Effector memory CD8-positive, alpha-beta T cell (primary cell): ENCODE measurements at regions not wholly inside any gene's neighbourhood (a gene's known extent, or its start where the extent isn't known, plus 50 kb on each side); places are given as distances from the start of the nearest gene placed in this dataset.

ENCODE experiments used
- ATAC-seq: fragments of 150-1000 bp; cut with Tn5 transposase; replicated peaks from 2 replicates; pipeline ENCODE4 v1.10.0; 2021; ENCODE audit warnings: mild to moderate bottlenecking, moderate library complexity
- DNase-seq, 3 experiments: peaks; one replicate each; pipeline ENCODE4 v3.0.0; 2021
- H3K27ac Mint-ChIP-seq, 2 donors: one replicate each; pipeline ENCODE4 v1.8.0; 2022; ENCODE audit warnings: mild to moderate bottlenecking in 2 of 2, mixed read lengths in 2 of 2, moderate library complexity in 2 of 2
- H3K27me3 Mint-ChIP-seq, 2 donors: one replicate each; pipeline ENCODE4 v1.8.0; 2022; ENCODE audit warnings: mixed read lengths in 2 of 2
- H3K36me3 Mint-ChIP-seq: one replicate; pipeline ENCODE4 v1.8.0; 2022; ENCODE audit warnings: mild to moderate bottlenecking, moderate library complexity, mixed read lengths; ENCODE audit not compliant: insufficient read depth
- H3K4me1 Mint-ChIP-seq, 2 donors: one replicate each; pipeline ENCODE4 v1.8.0; 2022; ENCODE audit warnings: low read depth in 2 of 2, mixed read lengths in 2 of 2
- H3K4me3 Mint-ChIP-seq, 2 donors: one replicate each; pipeline ENCODE4 v1.8.0; 2022; ENCODE audit warnings: mild to moderate bottlenecking in 2 of 2, mixed read lengths in 2 of 2, moderate library complexity in 2 of 2
- H3K9me3 Mint-ChIP-seq, 2 donors: one replicate each; pipeline ENCODE4 v1.8.0; 2022; ENCODE audit warnings: mixed read lengths in 2 of 2

GRCh38 chr4:31341601-31342359, 621.6 kb downstream of the PCDH7 start:
- DNase-seq (no peak), ATAC-seq (no peak)
- H3K4me3 Mint-ChIP-seq = no peak overlapping the region
- no peak overlapping the region for H3K27ac Mint-ChIP-seq
- no peaks in the 10 kb centered on the region for H3K36me3 Mint-ChIP-seq
- peaks cover 4 to 20% of the 10 kb centered on the region in 2 donors for H3K9me3 Mint-ChIP-seq
- H3K4me1 Mint-ChIP-seq = no peaks in the 10 kb centered on the region
- H3K27me3 Mint-ChIP-seq = no peaks in the 10 kb centered on the region

- no peak overlapping the region for H3K27ac Mint-ChIP-seq
- no peaks in the 10 kb centered on the region for H3K27me3 Mint-ChIP-seq
- no peak for ATAC-seq
- no peaks in the 10 kb centered on the region for H3K4me1 Mint-ChIP-seq
- no peaks in the 10 kb centered on the region for H3K36me3 Mint-ChIP-seq
- peaks cover 4 to 20% of the 10 kb centered on the region in 2 donors for H3K9me3 Mint-ChIP-seq
- DNase-seq = no peak
- H3K4me3 Mint-ChIP-seq = no peak overlapping the region
Measured at GRCh38 chr4:31343061-31343460, 622.9 kb downstream of the PCDH7 start.

DNA sequence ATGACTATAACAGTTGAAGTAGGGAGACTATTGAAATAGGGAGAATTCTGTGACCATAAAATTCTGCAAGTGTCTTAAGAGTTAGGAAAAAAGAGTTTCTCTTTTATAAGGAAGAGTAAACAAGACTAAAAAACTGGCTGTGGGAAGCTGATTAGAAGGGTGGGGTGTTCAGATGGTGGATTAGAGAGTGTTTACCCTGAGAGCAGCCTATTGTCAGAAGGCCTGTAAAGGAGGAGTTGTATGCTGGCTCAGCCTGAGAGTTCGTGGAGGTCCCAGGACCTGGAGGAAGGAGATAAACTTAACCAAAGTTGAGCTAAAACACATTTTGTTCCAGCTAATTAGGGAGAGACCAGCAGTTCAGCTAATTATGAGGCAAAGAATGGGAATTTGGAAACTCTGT, 629.7 kb downstream of the PCDH7 start:
- H3K4me1 Mint-ChIP-seq = no peaks in the 10 kb centered on the region
- H3K9me3 Mint-ChIP-seq = no peaks in the 10 kb centered on the region
- no peaks in the 10 kb centered on the region for H3K27me3 Mint-ChIP-seq
- no peak for DNase-seq
- H3K4me3 Mint-ChIP-seq = no peak overlapping the region
- ATAC-seq = no peak
- H3K36me3 Mint-ChIP-seq = no peaks in the 10 kb centered on the region
- no peak overlapping the region for H3K27ac Mint-ChIP-seq

DNA sequence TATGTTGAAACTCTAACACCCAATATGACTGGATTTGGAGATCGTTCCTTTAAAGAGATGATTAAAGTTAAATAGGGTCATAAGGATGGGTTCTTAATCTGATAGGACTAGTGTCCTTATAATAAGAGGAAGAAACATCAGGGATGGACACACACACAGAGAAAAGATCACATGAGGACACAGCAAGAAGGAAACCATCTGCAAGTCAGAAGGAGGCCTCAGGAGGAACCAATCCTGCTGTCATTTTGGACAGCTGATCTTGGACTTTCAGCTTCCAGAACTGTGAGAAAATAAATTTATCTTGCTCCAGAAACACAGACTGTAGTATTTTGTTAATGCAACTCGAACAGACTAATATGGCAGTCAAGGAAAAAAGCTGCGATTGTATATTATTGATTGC, 631.5 kb downstream of the PCDH7 start:
- no peak overlapping the region for H3K27ac Mint-ChIP-seq
- H3K27me3 Mint-ChIP-seq = no peaks in the 10 kb centered on the region
- H3K36me3 Mint-ChIP-seq = no peaks in the 10 kb centered on the region
- no peak for DNase-seq
- no peaks in the 10 kb centered on the region for H3K9me3 Mint-ChIP-seq
- ATAC-seq = no peak
- no peak overlapping the region for H3K4me3 Mint-ChIP-seq
- no peaks in the 10 kb centered on the region for H3K4me1 Mint-ChIP-seq

DNA sequence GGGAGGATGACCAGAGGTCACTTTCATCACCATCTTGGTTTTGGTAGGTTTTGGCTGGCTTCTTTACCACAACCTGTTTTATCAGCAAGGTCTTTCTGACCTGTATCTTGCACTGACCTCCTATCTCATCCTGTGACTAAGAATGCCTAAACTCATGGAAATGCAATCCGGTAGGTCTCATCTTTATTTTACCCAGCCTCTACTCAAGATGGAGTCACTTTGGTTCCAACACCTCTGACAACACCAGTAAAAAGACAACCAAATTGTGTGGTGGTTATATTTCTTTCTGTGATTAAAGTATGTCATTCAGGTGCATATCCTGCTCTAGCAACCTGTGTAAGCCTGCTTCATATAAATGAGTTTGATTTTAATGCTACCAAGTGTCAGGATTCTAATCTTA, 636.7 kb downstream of the PCDH7 start:
- Mint-ChIP-seq H3K36me3 (no peaks in the 10 kb centered on the region), H3K4me3 (no peak overlapping the region), H3K27me3 (no peaks in the 10 kb centered on the region), H3K4me1 (no peaks in the 10 kb centered on the region), H3K27ac (no peak overlapping the region), H3K9me3 (peaks cover 0 to 7% of the 10 kb centered on the region in 2 donors)
- no peak for DNase-seq
- no peak for ATAC-seq

DNA sequence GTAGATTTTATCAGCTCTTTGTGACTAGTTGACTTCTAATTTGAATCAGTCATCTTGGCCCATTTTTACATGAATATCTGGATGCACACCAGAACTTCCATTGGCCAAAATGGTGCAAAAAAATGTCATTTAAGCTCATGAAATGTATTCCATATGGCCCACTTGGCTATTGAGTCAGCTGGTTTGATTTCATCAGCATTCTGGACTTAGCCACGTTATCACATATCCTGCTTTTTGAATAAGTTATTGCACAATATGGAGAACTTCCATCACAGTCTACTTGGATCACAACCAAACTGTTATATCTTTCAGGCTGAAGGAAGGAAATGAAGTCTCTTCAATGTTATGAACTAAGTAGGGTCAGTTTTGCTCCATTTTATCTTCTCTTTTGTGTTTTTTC, 640.6 kb downstream of the PCDH7 start:
- DNase-seq = no peak
- Mint-ChIP-seq H3K9me3 (peaks cover 2 to 7% of the 10 kb centered on the region in 2 donors), H3K27me3 (no peaks in the 10 kb centered on the region), H3K4me3 (no peak overlapping the region), H3K27ac (no peak overlapping the region), H3K4me1 (no peaks in the 10 kb centered on the region), H3K36me3 (no peaks in the 10 kb centered on the region)
- ATAC-seq = no peak

DNA sequence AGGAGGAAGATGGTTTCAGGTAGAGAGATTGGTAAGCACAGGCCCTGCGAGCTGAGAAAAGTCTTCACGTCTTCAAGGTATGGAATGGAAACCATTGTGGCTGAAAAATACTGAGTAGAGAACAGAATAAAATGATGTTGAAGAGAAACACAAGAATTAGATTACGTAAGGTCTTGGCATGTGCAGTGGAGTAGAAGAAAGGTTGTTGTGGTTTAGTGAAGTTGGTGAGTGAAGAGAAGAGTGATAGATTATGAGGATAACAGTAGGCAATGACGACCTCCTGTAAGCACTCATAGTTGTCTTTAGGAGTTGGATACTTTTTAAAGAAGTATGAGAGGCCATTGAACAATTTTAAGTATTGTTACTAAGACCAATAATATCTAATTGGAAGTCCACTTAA, 642.6 kb downstream of the PCDH7 start:
- Mint-ChIP-seq H3K9me3 (peaks cover 5% of the 10 kb centered on the region in 2 donors), H3K27me3 (no peaks in the 10 kb centered on the region), H3K4me1 (no peaks in the 10 kb centered on the region), H3K27ac (no peak overlapping the region), H3K4me3 (no peak overlapping the region), H3K36me3 (no peaks in the 10 kb centered on the region)
- DNase-seq = no peak
- ATAC-seq = no peak

DNA sequence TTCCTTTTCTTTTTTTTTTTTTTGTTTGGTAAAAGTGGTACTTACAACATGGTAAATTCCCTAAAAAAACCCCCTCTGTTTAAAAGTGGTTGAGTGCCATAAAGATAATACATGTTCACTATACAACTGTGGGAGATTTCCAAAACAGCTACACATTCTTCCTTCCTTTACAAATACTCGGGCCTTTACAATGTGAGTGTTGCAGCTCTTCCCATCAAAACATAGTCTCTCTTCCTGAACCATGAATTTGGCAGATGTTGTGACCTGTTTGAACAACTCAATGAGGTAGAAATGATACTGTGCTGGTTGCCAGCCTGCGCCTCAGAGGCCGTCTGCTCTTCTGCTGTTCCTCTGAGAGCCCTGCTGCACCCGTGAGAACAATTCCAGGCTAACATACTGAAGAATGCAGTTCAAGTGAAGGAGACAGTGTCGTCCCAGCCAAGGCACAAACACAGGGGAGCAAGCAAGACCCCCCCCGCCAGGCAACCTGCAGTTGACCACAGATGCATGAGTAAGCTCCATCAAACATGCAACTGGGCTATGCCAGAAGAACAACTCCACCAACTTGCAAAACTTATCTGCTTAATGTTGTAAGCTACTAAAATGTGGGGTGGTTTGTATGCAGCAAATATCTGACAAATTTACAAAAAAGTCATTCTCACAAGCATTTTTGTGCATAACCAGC, 645.0 kb downstream of the PCDH7 start:
- H3K27ac Mint-ChIP-seq = no peak overlapping the region

GRCh38 chr4:31366041-31366440, 645.9 kb downstream of the PCDH7 start:
- H3K4me1 Mint-ChIP-seq = no peaks in the 10 kb centered on the region
- H3K27me3 Mint-ChIP-seq = no peaks in the 10 kb centered on the region
- H3K9me3 Mint-ChIP-seq = peaks cover 0 to 5% of the 10 kb centered on the region in 2 donors
- H3K4me3 Mint-ChIP-seq = no peak overlapping the region
- H3K36me3 Mint-ChIP-seq = no peaks in the 10 kb centered on the region
- ATAC-seq (no peak), DNase-seq (no peak)
- H3K27ac Mint-ChIP-seq = no peak overlapping the region

More for the DNA sequence above, 645.0 kb downstream of the PCDH7 start:
- H3K36me3 Mint-ChIP-seq = no peaks in the 10 kb centered on the region
- DNase-seq (no peak), ATAC-seq (no peak)
- H3K27me3 Mint-ChIP-seq = no peaks in the 10 kb centered on the region
- H3K4me1 Mint-ChIP-seq = no peaks in the 10 kb centered on the region
- no peak overlapping the region for H3K4me3 Mint-ChIP-seq
- peaks cover 0 to 5% of the 10 kb centered on the region in 2 donors for H3K9me3 Mint-ChIP-seq

- H3K27me3 Mint-ChIP-seq = no peaks in the 10 kb centered on the region
- H3K27ac Mint-ChIP-seq = no peak overlapping the region
- H3K36me3 Mint-ChIP-seq = no peaks in the 10 kb centered on the region
- peaks cover 0 to 4% of the 10 kb centered on the region in 2 donors for H3K9me3 Mint-ChIP-seq
- H3K4me1 Mint-ChIP-seq = no peaks in the 10 kb centered on the region
- H3K4me3 Mint-ChIP-seq = no peak overlapping the region
- ATAC-seq (no peak), DNase-seq (no peak)
Measured at GRCh38 chr4:31370866-31371465, 650.8 kb downstream of the PCDH7 start.

- Mint-ChIP-seq H3K27me3 (no peaks in the 10 kb centered on the region), H3K36me3 (no peaks in the 10 kb centered on the region), H3K4me1 (no peaks in the 10 kb centered on the region), H3K9me3 (peaks cover 0 to 8% of the 10 kb centered on the region in 2 donors), H3K27ac (no peak overlapping the region), H3K4me3 (no peak overlapping the region)
- DNase-seq (no peak), ATAC-seq (no peak)
Measured at GRCh38 chr4:31374256-31374960, 654.2 kb downstream of the PCDH7 start.

DNA sequence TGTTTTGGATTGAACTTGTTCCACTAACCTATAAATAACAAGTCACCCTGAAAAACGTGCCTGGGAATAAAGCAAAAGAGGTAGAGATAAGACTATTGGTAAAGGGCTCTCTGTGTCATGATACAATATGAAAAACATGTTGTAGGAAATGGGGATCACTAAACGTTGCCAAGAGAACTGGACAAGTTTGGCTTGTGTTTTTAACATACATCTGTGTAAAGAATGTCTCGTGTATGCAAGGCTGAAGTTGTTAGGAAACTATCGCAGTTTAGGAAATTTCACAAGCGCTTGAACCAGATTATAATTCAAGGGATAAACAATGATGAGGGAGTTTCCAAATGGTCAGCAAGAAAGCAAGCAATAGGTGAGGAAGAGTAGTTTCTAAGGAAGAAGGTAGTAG, 655.8 kb downstream of the PCDH7 start:
- H3K36me3 Mint-ChIP-seq = no peaks in the 10 kb centered on the region
- H3K27ac Mint-ChIP-seq = no peak overlapping the region
- DNase-seq (no peak), ATAC-seq (no peak)
- H3K9me3 Mint-ChIP-seq = peaks cover 0 to 8% of the 10 kb centered on the region in 2 donors
- H3K4me3 Mint-ChIP-seq = no peak overlapping the region
- no peaks in the 10 kb centered on the region for H3K4me1 Mint-ChIP-seq
- H3K27me3 Mint-ChIP-seq = no peaks in the 10 kb centered on the region

GRCh38 chr4:31379364-31379763, 659.2 kb downstream of the PCDH7 start:
- DNase-seq = no peak

More at GRCh38 chr4:31379364-31379763, 659.2 kb downstream of the PCDH7 start:
- no peak overlapping the region for H3K4me3 Mint-ChIP-seq
- H3K4me1 Mint-ChIP-seq = no peaks in the 10 kb centered on the region
- peaks cover 0 to 8% of the 10 kb centered on the region in 2 donors for H3K9me3 Mint-ChIP-seq
- no peak for ATAC-seq
- H3K27ac Mint-ChIP-seq = no peak overlapping the region
- no peaks in the 10 kb centered on the region for H3K27me3 Mint-ChIP-seq
- no peaks in the 10 kb centered on the region for H3K36me3 Mint-ChIP-seq
